ENCODE measurements at regions not wholly inside any gene's neighbourhood (a gene's known extent, or its start where the extent isn't known, plus 50 kb on each side); places are given as distances from the start of the nearest gene placed in this dataset.

DNA sequence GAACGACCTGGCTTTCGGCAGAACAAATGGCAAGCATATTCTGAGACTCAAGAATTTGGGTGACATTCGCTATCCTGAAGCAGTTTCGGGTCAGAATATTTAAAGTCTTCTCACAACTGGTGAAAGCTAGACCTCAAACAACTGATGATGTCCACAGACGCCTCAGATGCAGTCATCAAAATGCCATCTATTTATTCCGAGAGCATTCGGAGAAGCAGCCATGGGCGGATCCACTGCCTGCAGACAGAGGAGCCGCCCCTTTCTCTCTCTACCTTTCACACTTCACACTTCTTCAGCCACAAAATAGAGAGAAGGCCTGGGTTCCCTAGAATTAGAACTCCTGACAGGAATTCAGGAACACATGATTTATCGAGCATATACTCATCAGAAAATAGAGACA lies 65.8 kb upstream of the CREB1 start:
- no peak for DNase-seq

DNA sequence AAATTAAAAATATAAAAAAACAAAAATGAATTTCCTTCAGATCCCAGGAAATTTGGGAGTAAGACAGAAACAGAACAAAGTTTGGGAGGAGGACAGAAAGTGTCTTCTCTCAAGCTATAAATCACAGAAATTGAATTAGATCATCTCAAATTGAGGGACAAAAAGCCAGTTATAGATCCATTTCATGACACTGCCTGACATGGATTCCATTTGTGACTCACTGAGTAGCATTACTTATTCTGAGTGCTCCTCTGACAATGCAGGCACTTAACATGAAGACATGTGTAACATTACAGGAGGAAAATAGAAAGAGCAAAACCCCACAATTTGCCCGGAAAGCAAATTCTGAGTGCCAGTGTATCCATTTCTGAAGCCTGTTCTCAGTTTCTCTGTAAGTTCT lies 63.9 kb upstream of the CREB1 start:
- DNase-seq: no peak

DNA sequence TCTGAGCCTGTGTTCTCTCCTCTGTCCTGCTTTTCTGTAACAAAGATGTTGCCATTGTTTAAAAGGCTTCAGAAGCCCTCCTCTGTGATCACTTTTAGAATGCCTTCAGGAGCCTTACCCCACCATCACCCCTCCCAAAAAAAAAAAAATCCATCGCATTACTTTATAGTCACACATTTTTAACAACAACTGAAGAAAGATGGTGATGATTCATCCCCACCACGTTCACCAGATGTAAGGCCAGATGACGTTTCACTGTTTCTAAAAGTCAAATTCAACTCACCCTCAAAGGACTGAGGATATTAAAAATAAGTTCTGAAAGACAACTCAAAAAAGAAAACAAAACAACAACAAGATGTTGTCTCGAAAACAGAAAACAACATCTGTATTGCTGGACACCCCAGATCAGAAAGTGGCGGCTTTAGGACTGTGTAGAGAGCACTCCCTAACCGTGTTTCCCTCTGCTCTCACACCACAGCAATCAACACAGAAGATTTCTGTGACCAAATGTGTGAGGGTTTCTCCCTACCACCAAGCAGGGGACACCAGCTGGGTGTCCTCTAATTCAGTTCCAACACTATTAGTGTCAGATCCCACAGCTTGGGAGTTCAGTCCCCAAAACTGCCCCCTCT lies 61.9 kb upstream of the CREB1 start:
- DNase-seq: no peak

DNA sequence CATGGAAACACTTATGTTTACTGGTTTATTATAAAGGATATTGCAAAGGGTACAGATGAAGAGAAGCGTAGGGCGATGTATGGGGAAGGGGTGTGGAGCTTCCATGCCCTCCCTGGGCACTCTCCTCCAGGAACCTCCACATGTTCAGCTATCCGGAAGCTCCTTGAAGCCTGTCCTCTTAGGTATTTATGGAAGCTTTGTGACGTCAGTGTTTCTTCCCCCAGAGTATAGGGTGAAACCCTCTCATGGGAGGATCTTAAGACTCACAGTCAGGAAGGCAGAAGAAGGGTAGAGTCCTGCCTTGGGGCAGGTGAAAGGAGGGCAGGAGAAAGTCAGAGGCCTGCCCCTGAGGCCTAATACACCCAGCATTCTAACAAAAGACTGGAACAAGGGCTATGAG lies 61.3 kb upstream of the CREB1 start:
- DNase-seq: no peak

DNA sequence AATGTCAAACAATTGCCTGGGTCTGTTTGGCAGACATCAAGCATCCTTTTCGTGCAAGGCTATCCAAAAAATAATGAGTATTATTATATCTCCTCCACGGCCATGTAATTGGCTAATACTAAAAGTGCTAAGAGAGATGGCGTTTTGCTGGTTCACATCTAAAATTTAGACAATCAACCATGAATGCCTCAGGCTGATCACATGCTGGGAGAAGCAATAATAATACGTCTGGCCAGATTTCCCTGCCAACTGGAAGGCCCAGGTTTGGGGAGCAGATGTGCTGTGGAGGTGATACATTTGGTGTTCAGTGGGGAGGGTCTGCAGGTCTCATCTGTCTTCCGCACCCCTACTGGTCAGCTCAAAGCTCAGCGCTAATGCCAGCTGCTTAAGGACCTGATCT lies 60.3 kb upstream of the CREB1 start:
- DNase-seq: no peak

DNA sequence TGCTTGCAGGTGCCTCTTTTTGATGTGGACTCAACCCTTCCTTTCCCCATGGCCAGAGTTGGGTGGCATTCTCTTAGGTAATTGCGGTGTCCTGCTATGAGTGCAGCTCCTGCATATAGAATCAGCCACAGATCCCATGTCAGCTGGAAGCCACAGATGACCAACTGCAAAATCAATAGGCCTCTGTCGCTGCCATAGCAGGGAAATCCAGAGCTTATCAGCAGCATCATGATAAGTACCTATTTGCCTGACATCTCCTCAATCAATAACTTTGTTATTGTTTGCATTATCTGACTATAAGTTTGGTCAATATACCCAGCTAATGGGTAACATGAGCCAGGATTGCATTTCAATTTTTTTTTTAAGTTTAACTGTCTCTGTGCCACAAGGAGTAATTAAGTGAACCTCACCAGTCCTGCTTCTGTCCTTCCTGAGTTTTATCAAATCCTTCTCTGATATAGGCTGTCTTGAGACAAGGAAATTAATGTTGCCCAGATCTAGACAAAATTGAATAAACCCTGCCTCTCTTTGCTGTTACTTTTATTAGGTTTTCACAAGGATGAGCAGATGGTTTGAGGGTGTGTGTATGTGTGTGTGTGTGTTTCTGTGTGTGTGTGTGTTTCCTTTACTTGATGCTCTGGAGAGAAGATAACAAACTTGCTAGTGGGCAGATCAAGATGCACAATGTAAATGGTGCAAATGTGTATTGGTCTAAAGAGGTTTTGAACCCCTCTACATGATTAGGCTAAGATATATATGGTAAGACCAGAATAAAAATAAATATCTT lies 59.6 kb upstream of the CREB1 start:
- DNase-seq: no peak

DNA sequence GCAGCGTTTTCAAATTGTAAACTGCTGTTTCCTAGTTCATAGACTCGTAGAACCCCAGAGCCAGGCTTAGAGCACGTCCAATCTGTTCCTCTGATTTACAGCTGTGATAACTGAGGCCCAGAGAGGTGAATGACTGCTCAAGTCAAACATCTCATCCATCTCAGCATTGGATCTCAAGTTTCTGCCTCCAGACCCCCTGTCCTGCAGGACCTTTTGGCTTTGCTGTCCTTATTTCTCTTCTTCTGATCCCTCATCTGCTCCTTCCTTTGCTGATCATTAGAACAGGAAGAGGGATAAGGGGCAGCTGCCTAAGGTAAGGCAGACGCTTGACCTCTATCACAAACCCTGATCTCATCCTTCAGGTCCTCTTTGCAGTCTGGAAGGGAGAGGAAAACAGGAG lies 58.5 kb upstream of the CREB1 start:
- no peak for DNase-seq

DNA sequence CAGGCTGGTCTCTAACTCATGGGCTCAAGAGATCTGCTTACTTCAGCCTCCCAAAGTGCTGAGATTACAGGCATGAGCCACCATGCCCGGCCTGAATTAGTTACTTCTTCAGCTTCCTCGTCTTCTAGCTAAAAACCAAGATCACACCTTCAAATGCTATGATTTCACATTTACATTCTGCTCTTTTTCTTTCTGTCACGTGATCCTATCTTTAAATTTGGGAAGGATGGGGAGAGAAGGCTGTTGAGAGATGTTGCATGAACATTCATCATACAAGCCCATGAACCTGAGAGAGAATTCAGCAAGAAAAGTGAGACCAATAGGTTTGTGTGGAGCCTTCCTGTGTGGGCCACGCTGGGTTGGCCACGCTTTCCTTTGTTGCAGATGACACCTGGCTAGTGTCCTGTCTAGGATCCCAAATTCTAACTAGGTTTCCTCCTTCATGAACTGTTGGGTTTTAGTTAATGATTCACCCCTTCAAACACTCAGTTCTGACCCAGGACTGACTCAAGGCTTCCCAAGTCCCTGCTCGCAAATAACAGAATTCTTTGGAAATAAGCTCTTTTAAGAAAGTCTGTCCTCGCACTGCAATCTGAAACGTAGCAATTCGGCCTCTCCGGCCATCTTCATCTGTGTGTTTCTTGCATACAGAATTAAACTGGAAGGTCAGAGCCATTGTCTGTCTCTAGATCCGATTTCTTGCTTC lies 57.3 kb upstream of the CREB1 start:
- no peak for DNase-seq

DNA sequence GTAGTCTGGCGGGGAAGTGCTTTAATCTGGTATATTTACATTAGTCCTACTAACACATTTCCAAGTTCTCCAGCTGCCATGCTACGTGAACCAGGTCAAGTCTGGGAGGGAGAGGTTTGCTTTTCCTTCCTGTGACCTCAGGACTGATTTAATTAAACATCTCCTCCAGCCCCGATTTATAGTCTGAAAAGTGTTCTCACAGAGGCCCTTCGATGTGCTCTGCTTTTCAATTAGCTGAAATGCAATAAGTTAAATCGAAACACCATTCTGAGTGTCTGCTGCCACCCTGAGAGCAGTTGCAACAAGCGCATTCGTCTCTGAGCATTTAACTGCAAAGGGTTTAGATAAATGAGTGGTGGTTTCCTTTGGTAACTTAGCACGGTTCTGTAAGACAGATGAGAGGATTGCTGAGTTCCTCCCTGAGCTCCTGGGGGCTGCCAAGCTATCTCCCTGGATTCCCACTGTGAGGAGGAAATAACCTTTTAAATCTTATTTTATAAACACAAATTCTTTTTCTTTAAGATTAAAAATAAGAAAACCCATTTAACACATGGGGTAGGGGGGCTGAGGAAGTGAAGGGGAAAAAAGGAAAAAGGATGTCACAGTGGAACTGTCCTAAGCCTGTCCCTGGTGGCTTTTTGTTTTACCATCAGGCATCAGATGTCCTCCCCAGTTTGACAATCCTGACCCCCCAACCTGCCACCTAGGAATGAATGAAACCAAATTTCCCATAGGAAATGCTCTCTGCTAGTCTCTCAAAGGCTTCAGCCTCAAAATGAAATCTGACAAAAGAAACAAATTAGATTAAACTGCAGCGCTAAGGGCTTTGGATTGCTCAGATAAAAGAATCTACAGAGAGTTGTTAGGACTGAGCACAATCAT lies 56.5 kb upstream of the CREB1 start:
- no peak for DNase-seq

DNA sequence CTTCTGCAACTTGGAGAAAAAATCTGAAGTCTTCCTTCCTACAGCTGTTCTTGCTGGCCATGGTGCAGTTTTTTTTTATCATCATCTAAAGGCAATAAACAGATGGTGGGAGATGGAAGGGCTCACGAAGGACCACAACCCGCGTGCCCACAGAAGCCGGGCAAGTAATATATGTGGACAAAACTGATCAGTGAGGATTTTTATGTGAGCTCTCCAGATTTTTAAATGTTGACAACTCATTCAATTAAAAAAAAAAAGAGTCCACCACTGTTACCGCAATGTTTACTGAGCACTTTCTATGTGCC lies 55.9 kb upstream of the CREB1 start:
- DNase-seq: no peak

DNA sequence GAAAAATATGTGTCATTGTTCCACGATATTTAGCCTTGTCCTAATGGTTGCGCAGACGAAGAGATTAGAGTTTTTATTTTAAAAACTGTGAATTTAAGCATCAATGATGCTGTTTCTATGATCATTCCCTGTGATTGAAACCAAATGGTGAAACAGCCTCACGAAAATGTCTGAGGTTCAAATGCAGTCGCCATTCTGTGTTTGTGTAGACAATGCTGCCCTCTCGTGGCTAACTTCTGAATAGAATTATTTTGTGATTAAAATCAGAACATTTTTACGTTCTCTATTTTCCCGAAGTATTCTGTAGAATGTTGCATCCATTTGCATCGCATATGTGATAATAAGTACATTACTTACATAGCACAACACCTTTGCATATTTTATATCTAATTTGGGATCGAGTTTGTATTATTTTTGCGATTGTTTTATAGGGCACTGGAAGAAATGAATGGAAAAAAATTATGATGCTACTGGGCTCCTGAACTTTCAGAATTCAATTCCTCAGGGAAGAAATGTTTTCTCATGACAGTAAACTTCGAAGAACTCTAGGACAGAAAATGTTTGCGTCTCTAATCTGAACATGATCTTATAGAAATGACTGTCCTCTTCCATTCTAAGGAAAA lies 54.8 kb upstream of the CREB1 start:
- no peak for DNase-seq

DNA sequence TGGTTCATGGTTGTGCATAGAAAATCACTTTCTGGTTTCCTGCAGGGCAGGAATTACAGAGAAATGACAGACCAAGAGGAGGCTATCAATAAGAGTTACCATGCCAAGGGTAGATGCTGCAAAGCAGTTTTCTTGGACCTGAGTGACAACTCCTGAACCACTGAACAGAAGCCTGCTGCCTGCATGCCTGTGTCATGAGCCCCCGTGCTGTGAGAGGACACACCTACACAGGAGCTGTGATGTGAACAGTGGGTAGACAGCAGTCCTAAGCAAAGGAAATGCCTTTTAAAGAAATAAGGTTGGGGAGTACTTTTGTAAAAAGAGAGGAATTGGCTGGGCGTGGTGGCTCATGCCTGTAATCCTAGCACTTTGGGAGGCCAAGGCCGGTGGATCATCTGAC lies 54.2 kb upstream of the CREB1 start:
- DNase-seq: no peak

DNA sequence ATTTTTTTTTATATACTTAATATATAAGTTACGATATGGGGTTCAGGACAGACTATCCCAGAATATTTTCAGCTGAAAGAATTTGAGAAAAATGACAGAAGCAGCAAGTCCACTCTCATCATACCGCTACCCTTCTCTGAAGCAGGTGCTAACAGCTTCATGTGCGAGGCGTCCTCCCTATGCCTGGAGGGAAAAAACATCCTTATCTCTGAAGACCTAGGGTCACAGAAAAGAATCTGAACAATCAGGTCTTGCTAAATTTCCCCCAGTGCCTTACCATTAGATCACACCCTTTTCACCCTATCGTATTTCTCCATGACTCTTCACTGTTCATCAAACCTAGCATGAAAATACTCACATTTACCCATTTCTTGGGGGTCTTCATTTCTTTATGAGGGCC lies 51.9 kb upstream of the CREB1 start:
- DNase-seq: no peak

DNA sequence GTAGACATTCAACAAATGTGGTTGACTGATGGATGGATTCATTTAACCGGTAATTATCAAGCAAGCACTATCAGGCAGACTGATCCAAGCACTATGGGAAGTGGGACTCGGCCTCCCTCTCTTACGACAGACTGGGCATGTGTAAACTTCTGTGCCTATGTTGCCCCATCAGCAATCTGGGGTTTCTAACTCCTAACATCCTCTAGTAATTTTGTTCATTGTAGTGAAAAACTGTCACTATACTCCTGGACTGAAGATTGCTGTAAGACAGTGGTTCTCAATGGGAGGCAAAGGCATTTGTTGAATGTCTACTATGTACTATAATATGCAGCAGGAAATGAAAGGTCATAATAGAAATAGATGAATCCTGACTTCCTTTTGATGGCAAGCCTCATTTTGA lies 51.2 kb upstream of the CREB1 start:
- DNase-seq: no peak

DNA sequence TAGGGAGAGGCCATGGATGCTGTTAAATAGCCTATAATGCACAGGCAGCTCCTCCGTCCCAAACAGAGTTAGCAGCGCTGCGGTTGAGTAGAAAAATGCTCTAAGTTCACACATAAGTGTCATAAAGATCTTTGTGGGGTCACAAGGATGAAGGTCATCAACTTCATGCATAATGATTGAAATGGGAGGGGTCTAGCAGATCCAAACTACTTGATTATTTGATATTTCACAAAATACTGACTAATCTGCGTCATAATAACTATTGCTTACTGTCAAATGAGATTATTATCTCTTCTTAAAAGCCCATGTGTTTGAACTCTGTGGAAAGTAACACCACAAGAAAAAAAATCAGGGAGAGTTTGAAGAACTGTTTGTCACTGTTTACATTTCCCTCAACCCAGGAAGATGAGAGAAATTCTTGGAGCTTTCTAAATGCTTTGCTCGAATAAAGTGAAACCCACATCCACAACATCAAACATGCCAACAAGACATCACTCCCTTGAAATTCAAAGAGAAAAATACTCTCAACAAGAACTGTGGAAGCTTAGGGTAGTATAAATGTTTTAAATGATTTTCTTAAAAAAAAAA lies 50.5 kb upstream of the CREB1 start:
- DNase-seq: no peak

Measured in activated CD8-positive, alpha-beta memory T cell treated with anti-CD3 and anti-CD28 coated beads, Interleukin-2, amount 50 U/mL, for 48 hours (primary cell).